ENCODE measurements at regions not wholly inside any gene's neighbourhood (a gene's known extent, or its start where the extent isn't known, plus 50 kb on each side); places are given as distances from the start of the nearest gene placed in this dataset.

- Mint-ChIP-seq H3K9me3 (peaks cover 0 to 10% (median under 1%) of the 10 kb centered on the region in 9 donors), H3K4me1 (peaks cover 0 to 1% (median 0%) of the 10 kb centered on the region in 4 donors), H3K4me3 (no peak overlapping the region), H3K36me3 (peaks cover under 1 to 25% (median 14%) of the 10 kb centered on the region in 3 donors), H3K27me3 (no peaks in the 10 kb centered on the region), H3K27ac (no peak overlapping the region)
- POLR2A ChIA-PET, result no interaction called here
- ATAC-seq (no peak), DNase-seq (no peak)
These were observed 244.2 kb upstream of the ZC3H15 start for GRCh38 chr2:186241874-186242273.

- H3K27ac Mint-ChIP-seq, result no peak overlapping the region
- H3K27me3 Mint-ChIP-seq, result no peaks in the 10 kb centered on the region
- no peaks in the 10 kb centered on the region for H3K4me1 Mint-ChIP-seq
- DNase-seq, result no peak
- peaks cover 0 to 5% (median 0%) of the 10 kb centered on the region in 9 donors for H3K9me3 Mint-ChIP-seq
- ATAC-seq, result no peak
- H3K4me3 Mint-ChIP-seq, result no peak overlapping the region
- POLR2A ChIA-PET, result interaction anchor here (0.7 kb wide), 1 partner anchor 357 kb away, joined by 4 read pairs; no protein-coding TSS in a partner anchor
- H3K36me3 Mint-ChIP-seq, result peaks cover 0 to 11% (median 0%) of the 10 kb centered on the region in 3 donors
These were observed 231.3 kb upstream of the ZC3H15 start for GRCh38 chr2:186254759-186255158.

- POLR2A ChIA-PET, result no interaction called here
- Mint-ChIP-seq H3K4me1 (no peaks in the 10 kb centered on the region), H3K4me3 (no peak overlapping the region), H3K27ac (no peak overlapping the region), H3K36me3 (peaks cover 0 to 11% (median 0%) of the 10 kb centered on the region in 3 donors), H3K9me3 (peaks cover 0 to 5% (median 0%) of the 10 kb centered on the region in 9 donors), H3K27me3 (no peaks in the 10 kb centered on the region)
- DNase-seq (no peak), ATAC-seq (no peak)
These were observed 230.2 kb upstream of the ZC3H15 start for GRCh38 chr2:186255823-186256222.

- H3K4me1 Mint-ChIP-seq, result no peaks in the 10 kb centered on the region
- H3K4me3 Mint-ChIP-seq, result no peak overlapping the region
- peaks cover 0 to 11% (median 0%) of the 10 kb centered on the region in 3 donors for H3K36me3 Mint-ChIP-seq
- POLR2A ChIA-PET, result no interaction called here
- peaks cover 0 to 5% (median 0%) of the 10 kb centered on the region in 9 donors for H3K9me3 Mint-ChIP-seq
- DNase-seq (no peak), ATAC-seq (no peak)
- no peak overlapping the region for H3K27ac Mint-ChIP-seq
- H3K27me3 Mint-ChIP-seq, result no peaks in the 10 kb centered on the region
These were observed 229.5 kb upstream of the ZC3H15 start for GRCh38 chr2:186256540-186256939.

GRCh38 chr2:186263673-186264250, 222.3 kb upstream of the ZC3H15 start:
- H3K36me3 Mint-ChIP-seq, result peaks cover 8 to 36% (median 25%) of the 10 kb centered on the region in 3 donors
- no peaks in the 10 kb centered on the region for H3K27me3 Mint-ChIP-seq
- DNase-seq, result no peak
- no peaks in the 10 kb centered on the region for H3K4me1 Mint-ChIP-seq
- no peak overlapping the region for H3K27ac Mint-ChIP-seq
- no peak overlapping the region for H3K4me3 Mint-ChIP-seq
- peaks cover 0 to 34% (median 18%) of the 10 kb centered on the region in 9 donors for H3K9me3 Mint-ChIP-seq
- POLR2A ChIA-PET, result no interaction called here
- no peak for ATAC-seq

- peaks cover 21 to 62% (median 30%) of the 10 kb centered on the region in 3 donors for H3K36me3 Mint-ChIP-seq
- POLR2A ChIA-PET, result no interaction called here
- H3K4me3 Mint-ChIP-seq, result no peak overlapping the region
- DNase-seq, result no peak
- no peak overlapping the region for H3K27ac Mint-ChIP-seq
- no peak for ATAC-seq
- H3K4me1 Mint-ChIP-seq, result no peaks in the 10 kb centered on the region
- peaks cover 8 to 42% (median 21%) of the 10 kb centered on the region in 9 donors for H3K9me3 Mint-ChIP-seq
- H3K27me3 Mint-ChIP-seq, result no peaks in the 10 kb centered on the region
These were observed 216.5 kb upstream of the ZC3H15 start for GRCh38 chr2:186269536-186269935.

- Mint-ChIP-seq H3K27ac (no peak overlapping the region), H3K4me1 (no peaks in the 10 kb centered on the region), H3K9me3 (peaks cover 5 to 37% (median 22%) of the 10 kb centered on the region in 9 donors), H3K4me3 (no peak overlapping the region), H3K27me3 (no peaks in the 10 kb centered on the region), H3K36me3 (peaks cover 24 to 46% (median 37%) of the 10 kb centered on the region in 3 donors)
- POLR2A ChIA-PET, result no interaction called here
- DNase-seq, result no peak
- no peak for ATAC-seq
These were observed 212.1 kb upstream of the ZC3H15 start for GRCh38 chr2:186273953-186274352.

GRCh38 chr2:186274936-186275575, 211.0 kb upstream of the ZC3H15 start:
- POLR2A ChIA-PET, result no interaction called here

GRCh38 chr2:186276909-186277308, 209.2 kb upstream of the ZC3H15 start:
- H3K27ac Mint-ChIP-seq, result no peak overlapping the region

More at GRCh38 chr2:186274936-186275575, 211.0 kb upstream of the ZC3H15 start:
- no peak for DNase-seq
- H3K27me3 Mint-ChIP-seq, result no peaks in the 10 kb centered on the region
- peaks cover 19 to 37% (median 34%) of the 10 kb centered on the region in 3 donors for H3K36me3 Mint-ChIP-seq
- H3K4me3 Mint-ChIP-seq, result no peak overlapping the region
- no peak for ATAC-seq
- peaks cover 6 to 40% (median 24%) of the 10 kb centered on the region in 9 donors for H3K9me3 Mint-ChIP-seq
- no peak overlapping the region for H3K27ac Mint-ChIP-seq
- no peaks in the 10 kb centered on the region for H3K4me1 Mint-ChIP-seq

GRCh38 chr2:186281726-186282125, 204.3 kb upstream of the ZC3H15 start:
- ATAC-seq, result no peak
- no peaks in the 10 kb centered on the region for H3K4me1 Mint-ChIP-seq
- peaks cover 0 to 31% (median 15%) of the 10 kb centered on the region in 9 donors for H3K9me3 Mint-ChIP-seq
- no peak overlapping the region for H3K27ac Mint-ChIP-seq
- H3K4me3 Mint-ChIP-seq, result no peak overlapping the region
- no peaks in the 10 kb centered on the region for H3K27me3 Mint-ChIP-seq
- POLR2A ChIA-PET, result no interaction called here
- DNase-seq, result no peak
- H3K36me3 Mint-ChIP-seq, result peaks cover 3 to 32% (median 27%) of the 10 kb centered on the region in 3 donors

More at GRCh38 chr2:186276909-186277308, 209.2 kb upstream of the ZC3H15 start:
- Mint-ChIP-seq H3K36me3 (peaks cover 16 to 43% (median 39%) of the 10 kb centered on the region in 3 donors), H3K4me1 (no peaks in the 10 kb centered on the region), H3K4me3 (no peak overlapping the region), H3K9me3 (peaks cover 11 to 57% (median 27%) of the 10 kb centered on the region in 9 donors), H3K27me3 (no peaks in the 10 kb centered on the region)
- POLR2A ChIA-PET, result no interaction called here
- DNase-seq (no peak), ATAC-seq (no peak)

- Mint-ChIP-seq H3K4me3 (no peak overlapping the region), H3K4me1 (peaks cover 0 to 6% (median 0%) of the 10 kb centered on the region in 4 donors), H3K27ac (no peak overlapping the region), H3K9me3 (peaks cover 0 to 9% (median 0%) of the 10 kb centered on the region in 9 donors), H3K27me3 (no peaks in the 10 kb centered on the region), H3K36me3 (peaks cover 7 to 12% (median 9%) of the 10 kb centered on the region in 3 donors)
- ATAC-seq (no peak), DNase-seq (no peak)
- POLR2A ChIA-PET, result no interaction called here
These were observed 191.7 kb upstream of the ZC3H15 start for GRCh38 chr2:186294248-186294888.

GRCh38 chr2:186299610-186300009, 186.4 kb upstream of the ZC3H15 start:
- Mint-ChIP-seq H3K27ac (no peak overlapping the region), H3K4me3 (no peak overlapping the region), H3K36me3 (peaks cover 9 to 31% (median 22%) of the 10 kb centered on the region in 3 donors), H3K4me1 (peaks cover 0 to 4% (median 0%) of the 10 kb centered on the region in 4 donors), H3K9me3 (peaks cover 0 to 18% (median 3%) of the 10 kb centered on the region in 9 donors), H3K27me3 (no peaks in the 10 kb centered on the region)
- DNase-seq (no peak), ATAC-seq (no peak)
- POLR2A ChIA-PET, result no interaction called here

- Mint-ChIP-seq H3K4me1 (peaks cover 0 to 2% (median 0%) of the 10 kb centered on the region in 4 donors), H3K27me3 (no peaks in the 10 kb centered on the region), H3K9me3 (peaks cover 0 to 18% (median 3%) of the 10 kb centered on the region in 9 donors), H3K4me3 (no peak overlapping the region), H3K27ac (no peak overlapping the region), H3K36me3 (peaks cover 14 to 43% (median 34%) of the 10 kb centered on the region in 3 donors)
- DNase-seq (no peak), ATAC-seq (no peak)
- POLR2A ChIA-PET, result no interaction called here
These were observed 183.8 kb upstream of the ZC3H15 start for GRCh38 chr2:186302263-186302662.

Data from naive thymus-derived CD8-positive, alpha-beta T cell (primary cell).